ENCODE measurements at regions not wholly inside any gene's neighbourhood (a gene's known extent, or its start where the extent isn't known, plus 50 kb on each side); places are given as distances from the start of the nearest gene placed in this dataset.

DNA sequence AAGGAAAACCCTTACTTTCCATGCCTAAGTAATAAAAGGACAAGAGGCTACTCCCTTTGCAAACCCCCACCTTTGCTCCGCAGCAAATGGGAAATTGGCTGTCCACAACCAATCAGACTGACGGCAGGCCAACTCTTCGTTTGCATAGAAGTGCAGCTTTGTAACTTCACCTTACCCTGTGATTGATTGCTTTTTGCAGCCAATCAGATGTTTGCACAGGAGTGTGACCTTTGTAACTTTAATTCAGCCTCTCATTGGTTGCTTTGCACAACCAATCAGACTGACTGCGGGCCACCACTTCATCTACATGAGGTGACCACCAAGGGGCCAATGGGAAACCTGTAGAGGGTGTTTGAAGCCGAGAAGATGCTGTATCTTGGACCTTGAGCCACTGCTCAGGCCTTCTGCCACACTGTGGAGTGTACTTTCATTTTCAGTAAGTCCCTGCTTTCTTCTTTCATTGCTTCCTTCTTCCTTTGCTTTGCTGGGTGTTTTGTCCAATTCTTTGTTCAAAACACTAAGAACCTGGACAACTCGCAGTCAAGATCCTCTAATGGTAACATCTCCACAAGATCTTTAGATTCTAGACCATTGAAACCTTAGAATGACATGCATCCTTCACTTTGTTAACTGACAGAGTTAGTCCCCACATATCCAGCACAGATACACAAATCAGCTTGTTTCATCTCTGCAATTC is 51.3 kb upstream of the FREM1 start:
- TF ChIP-seq EZH2 (IDR thresholded peaks at IDR 0.05; ENCODE audit: low read depth, low read length, severe bottlenecking) (no peak), TEAD4 (IDR thresholded peaks at IDR 0.05; ENCODE audit: low read depth, low read length) (no peak), YY1 (IDR thresholded peaks at IDR 0.05; ENCODE audit: low read depth, low read length) (no peak)
- TF ChIP-seq, protein P1, sequence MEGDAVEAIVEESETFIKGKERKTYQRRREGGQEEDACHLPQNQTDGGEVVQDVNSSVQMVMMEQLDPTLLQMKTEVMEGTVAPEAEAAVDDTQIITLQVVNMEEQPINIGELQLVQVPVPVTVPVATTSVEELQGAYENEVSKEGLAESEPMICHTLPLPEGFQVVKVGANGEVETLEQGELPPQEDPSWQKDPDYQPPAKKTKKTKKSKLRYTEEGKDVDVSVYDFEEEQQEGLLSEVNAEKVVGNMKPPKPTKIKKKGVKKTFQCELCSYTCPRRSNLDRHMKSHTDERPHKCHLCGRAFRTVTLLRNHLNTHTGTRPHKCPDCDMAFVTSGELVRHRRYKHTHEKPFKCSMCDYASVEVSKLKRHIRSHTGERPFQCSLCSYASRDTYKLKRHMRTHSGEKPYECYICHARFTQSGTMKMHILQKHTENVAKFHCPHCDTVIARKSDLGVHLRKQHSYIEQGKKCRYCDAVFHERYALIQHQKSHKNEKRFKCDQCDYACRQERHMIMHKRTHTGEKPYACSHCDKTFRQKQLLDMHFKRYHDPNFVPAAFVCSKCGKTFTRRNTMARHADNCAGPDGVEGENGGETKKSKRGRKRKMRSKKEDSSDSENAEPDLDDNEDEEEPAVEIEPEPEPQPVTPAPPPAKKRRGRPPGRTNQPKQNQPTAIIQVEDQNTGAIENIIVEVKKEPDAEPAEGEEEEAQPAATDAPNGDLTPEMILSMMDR (IDR thresholded peaks at IDR 0.05; ENCODE audit: control extremely low read depth in 1 of 3, insufficient read depth in 1 of 3, low read depth in 1 of 3, low read length in 3 of 3) = no peak
